HFFc6 (cell line): ENCODE measurements at regions not wholly inside any gene's neighbourhood (a gene's known extent, or its start where the extent isn't known, plus 50 kb on each side); places are given as distances from the start of the nearest gene placed in this dataset.

ENCODE experiments used
- DNase-seq: peaks from one replicate; pipeline ENCODE4 v3.0.0-alpha.2; 2018
- H3K27ac Mint-ChIP-seq: 2 replicates; pipeline ENCODE4 v1.8.0; 2020; ENCODE audit warnings: mild to moderate bottlenecking, mixed read lengths
- H3K27me3 Mint-ChIP-seq: 2 replicates; pipeline ENCODE4 v1.8.0; 2021; ENCODE audit warnings: mild to moderate bottlenecking, moderate library complexity, mixed read lengths; ENCODE audit not compliant: insufficient read depth
- H3K36me3 Mint-ChIP-seq: 2 replicates; pipeline ENCODE4 v1.8.0; 2021; ENCODE audit warnings: low read depth, mixed read lengths
- H3K4me1 Mint-ChIP-seq: 2 replicates; pipeline ENCODE4 v1.8.0; 2020; ENCODE audit warnings: low read depth, mixed read lengths
- H3K4me3 Mint-ChIP-seq: 2 replicates; pipeline ENCODE4 v1.8.0; 2020; ENCODE audit warnings: mild to moderate bottlenecking, moderate library complexity, mixed read lengths
- H3K9me3 Mint-ChIP-seq: 2 replicates; pipeline ENCODE4 v1.8.0; 2020; ENCODE audit warnings: mild to moderate bottlenecking, mixed read lengths
- CTCF ChIP-seq: fragments of 200-600 bp; sonication (generic); IDR thresholded peaks from 2 replicates; pipeline ENCODE4 v1.5.0; 2021; ENCODE audit warnings: antibody characterized with exemption, mild to moderate bottlenecking

DNA sequence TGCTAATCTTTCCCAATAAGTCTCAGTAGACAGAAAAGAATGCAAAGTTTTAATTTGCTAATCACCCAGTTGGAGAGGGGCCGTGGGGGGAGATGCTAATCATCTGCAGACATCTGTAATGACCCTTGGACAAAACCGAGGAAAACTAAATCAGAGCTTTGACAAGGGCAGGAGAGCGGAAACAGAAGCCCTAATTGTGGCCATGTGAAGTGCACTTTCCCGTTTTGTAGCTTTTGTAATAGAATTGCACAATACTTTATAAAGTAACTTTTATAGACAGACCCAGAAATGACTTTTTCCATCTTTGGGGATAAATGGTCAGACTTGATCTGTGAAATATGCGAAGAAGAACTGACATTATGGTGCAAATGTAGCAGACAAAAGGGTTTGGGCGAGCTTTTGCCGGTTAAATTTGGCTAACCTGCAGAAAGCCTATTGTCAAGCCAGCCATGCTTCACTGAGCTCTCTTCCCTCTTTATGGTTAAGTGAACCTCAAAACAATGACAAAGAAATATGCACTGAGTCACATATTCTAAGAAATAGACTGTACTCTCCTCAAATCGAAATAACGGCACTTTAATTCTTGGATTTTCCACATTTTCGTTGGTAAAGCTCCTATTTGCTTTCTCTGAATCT is 980.1 kb upstream of the POU3F3 start:
- H3K9me3 Mint-ChIP-seq = peaks cover 24% of the 10 kb centered on the region
- TF ChIP-seq CTCF = no peak
- no peaks in the 10 kb centered on the region for H3K4me1 Mint-ChIP-seq
- H3K27ac Mint-ChIP-seq = no peak overlapping the region
- peaks cover 6% of the 10 kb centered on the region; the same call in 1 of the 2 replicates for H3K36me3 Mint-ChIP-seq
- no peak for DNase-seq
- no peak overlapping the region for H3K4me3 Mint-ChIP-seq
- no peaks in the 10 kb centered on the region for H3K27me3 Mint-ChIP-seq

DNA sequence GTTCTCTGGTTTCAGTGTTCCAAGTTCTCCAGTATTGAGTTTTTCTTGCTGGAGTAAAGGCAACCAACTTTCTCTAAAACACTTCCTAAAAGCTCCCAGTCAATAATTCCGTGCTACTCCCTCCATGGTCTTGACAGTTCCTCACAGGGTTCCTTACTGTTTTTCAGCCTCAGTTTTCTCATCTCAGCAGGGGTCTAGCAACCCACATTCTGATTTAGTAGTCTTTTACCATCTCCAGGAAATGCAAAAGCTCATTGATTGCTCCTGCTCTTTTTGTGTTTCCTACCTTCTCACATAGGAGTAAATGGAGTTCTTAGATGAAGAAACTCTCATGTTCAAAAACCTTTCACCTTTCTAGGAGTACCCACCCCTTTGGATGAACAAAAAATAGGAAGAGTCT is 978.8 kb upstream of the POU3F3 start:
- Mint-ChIP-seq H3K9me3 (peaks cover 17% of the 10 kb centered on the region), H3K27ac (no peak overlapping the region), H3K27me3 (no peaks in the 10 kb centered on the region), H3K4me1 (no peaks in the 10 kb centered on the region), H3K4me3 (no peak overlapping the region), H3K36me3 (0 out of 2 replicates have a peak, but pooled peaks cover 3% of the 10 kb centered on the region)
- TF ChIP-seq CTCF = no peak
- no peak for DNase-seq

DNA sequence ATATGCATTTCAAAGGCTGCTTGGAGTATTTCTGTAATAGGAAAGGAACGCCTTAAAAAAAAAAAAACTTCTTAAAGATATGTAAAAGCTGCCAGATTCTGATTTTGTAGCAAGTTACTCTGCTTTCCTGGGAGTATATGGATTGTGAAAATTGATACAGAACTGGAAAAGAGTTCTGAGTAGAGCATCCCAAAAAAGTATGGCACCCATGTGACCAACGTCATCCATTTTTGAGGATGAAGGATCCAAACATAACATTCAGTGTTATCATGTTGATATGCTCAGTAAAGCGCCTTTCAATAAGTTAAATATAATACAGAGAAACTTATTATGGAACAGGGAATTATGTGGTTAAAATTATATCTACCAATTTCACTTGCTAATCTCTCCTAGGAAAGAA is 978.4 kb upstream of the POU3F3 start:
- Mint-ChIP-seq H3K4me1 (no peaks in the 10 kb centered on the region), H3K36me3 (no peaks in the 10 kb centered on the region), H3K27ac (no peak overlapping the region), H3K4me3 (no peak overlapping the region), H3K9me3 (peaks cover 13% of the 10 kb centered on the region), H3K27me3 (no peaks in the 10 kb centered on the region)
- TF ChIP-seq CTCF = no peak
- DNase-seq = no peak

DNA sequence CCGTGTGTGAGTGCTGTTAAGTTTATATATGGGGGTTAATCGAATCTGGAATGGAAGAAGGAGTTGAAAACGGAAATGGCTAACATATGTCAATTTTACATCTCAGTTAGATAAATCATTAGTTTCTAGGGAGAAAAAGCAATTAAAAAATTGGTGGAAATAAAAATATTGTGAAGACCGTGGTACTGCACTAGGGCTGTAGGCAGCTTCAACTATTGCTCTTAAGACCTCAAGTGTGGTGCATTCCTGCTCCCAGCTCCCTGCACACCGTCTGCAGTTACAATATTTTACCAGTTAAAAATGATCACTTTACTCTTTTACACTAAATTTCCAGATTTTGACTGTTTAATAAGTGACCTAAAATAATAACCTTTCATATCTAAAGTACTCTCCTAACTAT is 977.3 kb upstream of the POU3F3 start:
- Mint-ChIP-seq H3K27me3 (no peaks in the 10 kb centered on the region), H3K36me3 (no peaks in the 10 kb centered on the region), H3K27ac (no peak overlapping the region), H3K4me1 (no peaks in the 10 kb centered on the region), H3K9me3 (peaks cover 20% of the 10 kb centered on the region), H3K4me3 (no peak overlapping the region)
- DNase-seq = no peak
- TF ChIP-seq CTCF = no peak

GRCh38 chr2:103879101-103879500 is 974.8 kb upstream of the POU3F3 start:
- no peak for TF ChIP-seq CTCF
- no peak overlapping the region for H3K4me3 Mint-ChIP-seq
- H3K4me1 Mint-ChIP-seq = no peaks in the 10 kb centered on the region
- no peaks in the 10 kb centered on the region for H3K27me3 Mint-ChIP-seq
- peaks cover 26% of the 10 kb centered on the region for H3K9me3 Mint-ChIP-seq
- no peak for DNase-seq
- H3K36me3 Mint-ChIP-seq = no peaks in the 10 kb centered on the region
- H3K27ac Mint-ChIP-seq = no peak overlapping the region
